Epithelial cell of proximal tubule (primary cell): ENCODE measurements at regions not wholly inside any gene's neighbourhood (a gene's known extent, or its start where the extent isn't known, plus 50 kb on each side); places are given as distances from the start of the nearest gene placed in this dataset.

Experiments
- DNase-seq: peaks from one replicate; pipeline ENCODE4 v3.0.0-alpha.2; 2011; ENCODE audit warnings: low read depth
- H3K4me3 ChIP-seq: 2 replicates; pipeline ENCODE4 v1.5.1; 2011; ENCODE audit warnings: low read depth, mild to moderate bottlenecking, low read length
- CTCF ChIP-seq: conservative IDR thresholded peaks from 2 replicates; pipeline ENCODE4 v1.5.1; 2012; ENCODE audit warnings: low read depth, mild to moderate bottlenecking, low read length

- H3K4me3 ChIP-seq = no peak overlapping the region
- no peak for TF ChIP-seq CTCF
- no peak for DNase-seq
These were observed 1078.7 kb upstream of the EPHA7 start for GRCh38 chr6:94498099-94498498.

- no peak overlapping the region for H3K4me3 ChIP-seq
- DNase-seq = no peak
- no peak for TF ChIP-seq CTCF
These were observed 1075.1 kb upstream of the EPHA7 start for GRCh38 chr6:94494500-94494899.

GRCh38 chr6:94487371-94487770 lies 1068.0 kb upstream of the EPHA7 start:
- DNase-seq = no peak
- H3K4me3 ChIP-seq = no peak overlapping the region

GRCh38 chr6:94478133-94479005 lies 1059.0 kb upstream of the EPHA7 start:
- no peak for TF ChIP-seq CTCF
- no peak overlapping the region for H3K4me3 ChIP-seq
- no peak for DNase-seq

More at GRCh38 chr6:94487371-94487770, 1068.0 kb upstream of the EPHA7 start:
- no peak for TF ChIP-seq CTCF

- no peak for TF ChIP-seq CTCF
- DNase-seq = no peak
- no peak overlapping the region for H3K4me3 ChIP-seq
These were observed 1049.5 kb upstream of the EPHA7 start for GRCh38 chr6:94468830-94469229.

GRCh38 chr6:94464018-94464510 lies 1044.7 kb upstream of the EPHA7 start:
- DNase-seq = no peak
- no peak overlapping the region for H3K4me3 ChIP-seq
- TF ChIP-seq CTCF = no peak

GRCh38 chr6:94463306-94463705 lies 1043.9 kb upstream of the EPHA7 start:
- H3K4me3 ChIP-seq = no peak overlapping the region
- no peak for DNase-seq
- no peak for TF ChIP-seq CTCF
